ENCODE measurements at regions not wholly inside any gene's neighbourhood (a gene's known extent, or its start where the extent isn't known, plus 50 kb on each side); places are given as distances from the start of the nearest gene placed in this dataset.

GRCh38 chr18:22657619-22658018 is 239.9 kb upstream of the CTAGE1 start:
- ATAC-seq, result no peak
- intact Hi-C loops (cut with DNase I), result no loop called here

DNA sequence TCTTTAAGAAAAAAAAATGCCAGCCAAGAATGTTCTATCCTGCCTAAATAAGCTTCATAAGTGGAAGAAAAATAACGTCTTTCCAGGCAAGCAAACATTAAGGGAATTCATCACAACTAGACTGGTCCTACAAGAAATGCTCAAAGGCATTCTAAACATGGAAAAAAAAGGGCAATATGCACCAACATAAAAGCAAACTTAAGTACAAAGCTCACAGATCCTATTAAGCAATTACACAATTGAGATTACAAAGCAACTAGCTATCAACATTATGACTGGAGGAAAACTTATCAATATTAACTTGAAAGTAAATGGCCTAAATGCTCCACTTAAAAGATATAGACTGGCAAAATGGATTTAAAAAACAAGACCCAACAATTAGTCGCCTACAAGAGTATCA is 240.6 kb upstream of the CTAGE1 start:
- DNase-seq, result no peak
- no peak for TF ChIP-seq CTCF (IDR thresholded peaks at IDR 0.05)
- intact Hi-C loops (cut with DNase I), result no loop called here

More at GRCh38 chr18:22657619-22658018, 239.9 kb upstream of the CTAGE1 start:
- Histone ChIP-seq H3K4me3 (no peak overlapping the region), H3K4me1 (no peaks in the 10 kb centered on the region), H3K9me3 (peaks cover 0 to 38% of the 10 kb centered on the region in 2 donors), H3K27ac (no peak overlapping the region), H3K27me3 (no peaks in the 10 kb centered on the region), H3K36me3 (no peaks in the 10 kb centered on the region)
- no peak for DNase-seq
- TF ChIP-seq CTCF (IDR thresholded peaks at IDR 0.05), result no peak

DNA sequence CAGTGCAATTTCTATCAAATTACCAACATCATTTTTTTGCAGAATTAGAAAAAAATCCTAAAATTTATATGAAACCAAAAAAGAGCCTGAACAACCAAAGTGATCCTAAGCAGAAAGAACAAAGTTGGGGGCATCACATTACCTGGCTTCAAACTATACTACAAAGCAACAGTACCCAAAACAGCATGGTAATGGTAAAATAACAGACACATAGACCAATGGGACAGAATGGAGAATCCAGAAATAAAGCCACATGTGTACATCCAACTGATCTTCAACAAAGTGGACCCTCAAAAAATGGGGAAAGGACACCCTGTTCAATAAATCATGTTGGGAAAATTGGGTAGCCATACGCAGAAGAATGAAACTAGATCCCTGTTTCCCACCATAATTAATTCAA is 245.7 kb upstream of the CTAGE1 start:
- DNase-seq, result no peak
- H3K27ac ChIP-seq, result no peak overlapping the region
- intact Hi-C loops (cut with DNase I), result no loop called here
- H3K4me1 ChIP-seq, result no peaks in the 10 kb centered on the region
- peaks cover 0 to 29% of the 10 kb centered on the region in 2 donors for H3K9me3 ChIP-seq
- ATAC-seq, result no peak
- no peak for TF ChIP-seq CTCF (IDR thresholded peaks at IDR 0.05)
- no peaks in the 10 kb centered on the region for H3K36me3 ChIP-seq
- H3K27me3 ChIP-seq, result no peaks in the 10 kb centered on the region
- no peak overlapping the region for H3K4me3 ChIP-seq

More for the DNA sequence above, 240.6 kb upstream of the CTAGE1 start:
- Histone ChIP-seq H3K27ac (no peak overlapping the region), H3K27me3 (no peaks in the 10 kb centered on the region), H3K36me3 (no peaks in the 10 kb centered on the region), H3K4me1 (no peaks in the 10 kb centered on the region), H3K9me3 (peaks cover 0 to 37% of the 10 kb centered on the region in 2 donors), H3K4me3 (no peak overlapping the region)
- ATAC-seq, result no peak

DNA sequence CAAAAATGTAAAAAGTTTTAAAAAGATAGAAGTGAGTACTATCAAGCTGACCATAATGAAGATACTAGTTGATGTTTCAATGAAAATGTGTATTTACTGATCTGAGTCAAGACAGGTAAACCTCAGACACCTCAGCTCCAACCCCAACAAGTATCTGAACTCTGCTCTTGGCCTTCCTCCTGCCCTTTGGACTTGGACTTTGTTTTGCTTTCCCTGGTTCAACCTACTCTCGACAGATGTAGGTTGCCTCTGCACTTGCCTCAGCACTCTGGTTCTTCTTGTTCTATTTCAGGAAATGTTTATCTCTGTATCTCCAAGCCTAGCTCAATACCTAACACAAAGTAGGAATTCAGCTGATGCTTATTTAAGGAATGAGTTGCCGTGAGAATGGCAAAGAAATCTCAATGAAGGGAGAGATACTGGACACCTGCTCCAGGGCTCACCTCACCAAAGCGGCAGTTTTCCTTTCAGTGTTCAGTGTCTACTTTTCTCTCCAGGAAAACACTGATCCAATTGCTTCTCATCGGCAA is 248.8 kb upstream of the CTAGE1 start:
- DNase-seq (no peak), ATAC-seq (no peak)
- TF ChIP-seq CTCF (IDR thresholded peaks at IDR 0.05), result no peak
- intact Hi-C loops (cut with DNase I), result no loop called here
- no peaks in the 10 kb centered on the region for H3K27me3 ChIP-seq
- H3K27ac ChIP-seq, result no peak overlapping the region
- H3K4me3 ChIP-seq, result no peak overlapping the region
- no peaks in the 10 kb centered on the region for H3K36me3 ChIP-seq
- H3K9me3 ChIP-seq, result peaks cover 0 to 18% of the 10 kb centered on the region in 2 donors
- peaks cover 0 to 7% of the 10 kb centered on the region in 2 donors for H3K4me1 ChIP-seq

DNA sequence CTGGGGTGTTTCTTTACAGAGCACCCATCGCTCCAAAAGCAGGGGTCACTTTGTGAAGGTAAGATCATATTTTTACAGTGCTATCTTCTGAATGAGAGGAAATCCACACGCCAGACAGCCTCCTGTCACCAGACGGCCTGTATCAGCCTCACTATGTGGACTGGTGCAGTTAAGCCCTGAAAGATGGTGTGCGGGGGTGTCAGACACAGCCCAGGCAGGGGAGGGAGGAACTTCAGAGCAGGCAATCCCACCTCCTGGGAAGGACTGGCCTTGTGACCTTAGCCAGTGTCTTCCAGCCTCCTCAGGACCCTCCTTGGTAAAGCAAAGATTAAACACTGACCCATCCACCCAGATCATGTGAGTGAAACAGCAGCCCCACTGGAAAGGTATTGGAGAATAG is 249.4 kb upstream of the CTAGE1 start:
- peaks cover 0 to 18% of the 10 kb centered on the region in 2 donors for H3K9me3 ChIP-seq
- peaks cover 0 to 7% of the 10 kb centered on the region in 2 donors for H3K4me1 ChIP-seq
- intact Hi-C loops (cut with DNase I), result no loop called here
- peak; percentile 51 for ATAC-seq
- TF ChIP-seq CTCF (IDR thresholded peaks at IDR 0.05), result no peak
- DNase-seq, result no peak
- H3K36me3 ChIP-seq, result no peaks in the 10 kb centered on the region
- H3K27ac ChIP-seq, result peak overlapping the region in 1 of 2 donors; percentile 51
- no peak overlapping the region for H3K4me3 ChIP-seq
- H3K27me3 ChIP-seq, result no peaks in the 10 kb centered on the region
